Fibroblast of lung (primary cell): ENCODE measurements at regions not wholly inside any gene's neighbourhood (a gene's known extent, or its start where the extent isn't known, plus 50 kb on each side); places are given as distances from the start of the nearest gene placed in this dataset.

ENCODE experiments used
- DNase-seq, 2 donors: peaks; one replicate each; pipeline versions ENCODE4 v3.0.0 to v3.0.0-alpha.2; 2010; ENCODE audit warnings: low read depth in 2 of 2
- H2AFZ ChIP-seq: 2 replicates; pipeline ENCODE4 v1.5.1; 2012; ENCODE audit warnings: low read length, control low read depth, inconsistent platforms
- H3K27ac ChIP-seq: 2 replicates; pipeline ENCODE4 v1.5.1; 2011; ENCODE audit warnings: low read length, control low read depth; ENCODE audit not compliant: insufficient read depth
- H3K27me3 ChIP-seq: 2 replicates; pipeline ENCODE4 v1.5.1; 2011; ENCODE audit warnings: mild to moderate bottlenecking, low read length; ENCODE audit not compliant: control insufficient read depth, insufficient read depth
- H3K36me3 ChIP-seq: 2 replicates; pipeline ENCODE4 v1.5.1; 2011; ENCODE audit warnings: low read length; ENCODE audit not compliant: control insufficient read depth, insufficient read depth
- H3K4me1 ChIP-seq: 2 replicates; pipeline ENCODE4 v1.5.1; 2011; ENCODE audit warnings: low read length; ENCODE audit not compliant: control insufficient read depth, insufficient read depth; ENCODE audit errors: extremely low read depth
- H3K4me2 ChIP-seq: 2 replicates; pipeline ENCODE4 v1.5.1; 2011; ENCODE audit warnings: low read length, control low read depth; ENCODE audit not compliant: insufficient read depth; ENCODE audit errors: extremely low read depth
- H3K4me3 ChIP-seq, 4 experiments: fragments of 200-600 bp in 1 of 4; sonication (generic) in 1 of 4; replicated peaks in 1 of 4; 2 replicates each; pipeline ENCODE4 v1.5.1; 2011 to 2016; ENCODE audit warnings: low read length in 4 of 4, low read depth in 3 of 4, mild to moderate bottlenecking in 3 of 4, control low read depth in 2 of 4, inconsistent platforms in 1 of 4, mixed read lengths in 1 of 4; ENCODE audit not compliant: insufficient read depth in 1 of 4; ENCODE audit errors: control extremely low read depth in 1 of 4
- H3K79me2 ChIP-seq: 2 replicates; pipeline ENCODE4 v1.5.1; 2012; ENCODE audit warnings: mild to moderate bottlenecking, low read length, inconsistent platforms; ENCODE audit not compliant: control insufficient read depth, insufficient read depth
- H3K9ac ChIP-seq: 2 replicates; pipeline ENCODE4 v1.5.1; 2011; ENCODE audit warnings: mild to moderate bottlenecking, low read length, control low read depth; ENCODE audit not compliant: insufficient read depth
- H3K9me3 ChIP-seq: 2 replicates; pipeline ENCODE4 v1.5.1; 2012; ENCODE audit warnings: low read depth, low read length; ENCODE audit not compliant: control insufficient read depth, insufficient read depth
- H4K20me1 ChIP-seq: 2 replicates; pipeline ENCODE4 v1.5.1; 2011; ENCODE audit warnings: low read length; ENCODE audit not compliant: control insufficient read depth, insufficient read depth; ENCODE audit errors: extremely low read depth
- CTCF ChIP-seq, 2 donors: IDR thresholded peaks in 1 of 2; conservative IDR thresholded peaks in 1 of 2; 1 replicate in 1 of 2; 2 replicates in 1 of 2; pipeline ENCODE4 v1.5.1; 2011 to 2012; ENCODE audit warnings: low read length in 2 of 2, control low read depth in 1 of 2, inconsistent platforms in 1 of 2, low read depth in 1 of 2, mild to moderate bottlenecking in 1 of 2
- EZH2 ChIP-seq: IDR thresholded peaks from 2 replicates; pipeline ENCODE4 v1.5.1; 2012; ENCODE audit warnings: low read length, control low read depth, mild to moderate bottlenecking; ENCODE audit errors: missing control alignments

DNA sequence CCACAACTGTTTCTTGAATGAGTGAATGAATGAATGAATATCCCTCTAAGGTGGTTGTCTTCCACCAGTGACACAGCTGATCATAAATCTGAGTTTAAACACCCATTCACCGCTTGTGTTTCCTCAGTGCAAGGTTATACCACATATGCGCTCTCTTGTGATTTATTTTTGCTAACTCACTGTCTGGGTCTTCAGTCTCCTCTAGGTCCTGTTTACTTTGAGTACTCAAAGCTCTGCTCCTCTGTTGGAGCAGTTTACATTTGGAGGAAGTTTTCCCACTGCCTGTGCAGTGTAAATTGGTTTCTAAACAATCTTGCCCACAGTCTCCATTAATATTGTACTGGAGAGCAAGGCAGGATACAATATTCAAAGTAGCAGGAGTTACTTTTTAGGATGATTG, 212.6 kb upstream of the JADE1 start:
- H3K4me3 ChIP-seq = no peak overlapping the region
- no peak overlapping the region for H3K9ac ChIP-seq
- H3K4me2 ChIP-seq = no peak overlapping the region
- no peak overlapping the region for H3K27ac ChIP-seq
- H2AFZ ChIP-seq = no peak overlapping the region
- peak in 1 of 2 donors; percentile 33 for DNase-seq
- H3K79me2 ChIP-seq = no peaks in the 10 kb centered on the region
- no peaks in the 10 kb centered on the region for H3K27me3 ChIP-seq
- no peaks in the 10 kb centered on the region for H3K9me3 ChIP-seq
- H3K4me1 ChIP-seq = peaks cover 15% of the 10 kb centered on the region
- no peaks in the 10 kb centered on the region for H3K36me3 ChIP-seq
- TF ChIP-seq CTCF (conservative IDR thresholded peaks at IDR 0.05 in 1 of 2, IDR thresholded peaks at IDR 0.05 in 1 of 2; ENCODE audit: low read depth in 1 of 2, low read length in 2 of 2) = no peak
- no peak for TF ChIP-seq EZH2
- H4K20me1 ChIP-seq = no peaks in the 10 kb centered on the region

DNA sequence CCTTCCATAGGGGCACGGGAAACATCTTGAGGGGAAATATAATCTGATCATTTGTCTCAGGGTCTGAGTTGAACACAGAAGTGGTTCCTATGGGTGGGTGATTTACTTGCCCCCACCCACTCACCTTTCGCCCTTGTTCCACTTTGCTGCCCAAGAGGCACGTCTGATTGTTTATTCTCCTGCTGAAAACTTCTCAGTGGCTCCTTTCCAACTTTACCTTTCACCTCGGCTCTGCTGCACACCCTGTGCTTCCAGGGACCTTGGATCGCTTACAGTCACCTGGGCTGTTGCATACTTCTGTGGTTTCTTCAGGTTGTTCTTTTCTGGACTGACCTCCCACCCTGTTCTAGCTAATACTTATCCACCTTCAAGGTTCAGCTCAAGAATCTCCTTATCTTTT, 213.4 kb upstream of the JADE1 start:
- no peak for DNase-seq
- H3K27ac ChIP-seq = no peak overlapping the region
- peaks cover 9% of the 10 kb centered on the region for H3K4me1 ChIP-seq
- H3K4me2 ChIP-seq = no peak overlapping the region
- no peak overlapping the region for H2AFZ ChIP-seq
- no peak overlapping the region for H3K4me3 ChIP-seq
- TF ChIP-seq EZH2 (no peak), CTCF (conservative IDR thresholded peaks at IDR 0.05 in 1 of 2, IDR thresholded peaks at IDR 0.05 in 1 of 2; ENCODE audit: low read depth in 1 of 2, low read length in 2 of 2) (no peak)
- no peak overlapping the region for H3K9ac ChIP-seq
- no peaks in the 10 kb centered on the region for H3K36me3 ChIP-seq
- no peaks in the 10 kb centered on the region for H3K9me3 ChIP-seq
- H3K27me3 ChIP-seq = no peaks in the 10 kb centered on the region
- H4K20me1 ChIP-seq = no peaks in the 10 kb centered on the region
- no peaks in the 10 kb centered on the region for H3K79me2 ChIP-seq

- Histone ChIP-seq H3K9me3 (no peaks in the 10 kb centered on the region), H3K4me2 (no peak overlapping the region), H2AFZ (no peak overlapping the region), H3K79me2 (no peaks in the 10 kb centered on the region), H3K4me3 (no peak overlapping the region), H3K9ac (no peak overlapping the region), H4K20me1 (no peaks in the 10 kb centered on the region), H3K27ac (no peak overlapping the region), H3K36me3 (no peaks in the 10 kb centered on the region), H3K27me3 (no peaks in the 10 kb centered on the region), H3K4me1 (no peaks in the 10 kb centered on the region)
- TF ChIP-seq EZH2 (no peak), CTCF (conservative IDR thresholded peaks at IDR 0.05 in 1 of 2, IDR thresholded peaks at IDR 0.05 in 1 of 2; ENCODE audit: low read depth in 1 of 2, low read length in 2 of 2) (no peak)
- no peak for DNase-seq
These were observed 218.0 kb upstream of the JADE1 start for GRCh38 chr4:128591482-128591881.
